GM18498 (cell line): ENCODE measurements at regions not wholly inside any gene's neighbourhood (a gene's known extent, or its start where the extent isn't known, plus 50 kb on each side); places are given as distances from the start of the nearest gene placed in this dataset.
"Not testable (repeated sequence)": the region's sequence is repeated elsewhere in the genome, so short reads cannot be mapped to it uniquely, and the experiment has no call there.

Experiments used
- ATAC-seq: cut with Tn5 transposase; IDR thresholded peaks from one replicate; pipeline ENCODE4 v1.9.1; 2021; ENCODE audit warnings: mild to moderate bottlenecking, moderate library complexity; ENCODE audit not compliant: unreplicated experiment

DNA sequence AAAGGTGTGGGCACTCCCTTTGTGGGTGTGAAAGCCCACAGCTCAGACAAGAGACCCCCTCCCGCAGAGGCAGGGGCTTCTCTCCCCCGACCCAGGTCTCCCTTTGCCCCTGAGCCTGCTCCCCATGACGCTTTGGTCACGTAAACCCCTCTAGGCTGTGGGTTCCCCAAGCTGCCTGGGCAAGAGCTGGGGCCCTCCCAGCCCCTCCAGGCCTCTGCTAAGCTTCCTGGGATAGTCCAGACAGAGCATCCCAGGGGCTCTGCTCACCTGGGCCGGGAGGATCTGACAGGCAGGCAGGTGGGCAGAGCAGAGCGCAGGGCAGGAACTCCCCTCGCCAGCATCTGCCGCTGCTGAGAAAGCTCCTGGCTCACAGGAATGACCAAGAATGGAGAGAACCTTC, 177.3 kb downstream of the BANP start:
- no peak for ATAC-seq

DNA sequence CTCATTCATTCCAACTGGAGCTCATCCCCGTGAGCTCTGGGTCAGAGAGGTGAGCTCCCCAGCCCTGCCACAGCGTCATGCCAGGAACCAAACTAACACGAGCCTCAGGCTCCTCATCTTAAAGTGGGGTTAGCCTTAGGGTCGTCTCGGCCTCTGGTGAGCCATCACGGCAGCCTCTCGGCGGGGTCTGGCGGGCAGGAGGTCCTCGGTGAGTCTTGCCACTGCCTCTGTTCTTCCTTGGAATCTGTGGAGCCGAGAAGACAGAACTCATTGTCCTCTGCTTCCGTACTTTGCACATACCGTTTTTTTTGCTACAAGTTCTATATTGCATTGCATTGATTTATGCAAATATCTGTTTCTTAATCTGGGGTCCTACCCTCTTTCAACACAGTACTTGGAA, 177.9 kb downstream of the BANP start:
- ATAC-seq: not testable (repeated sequence)

DNA sequence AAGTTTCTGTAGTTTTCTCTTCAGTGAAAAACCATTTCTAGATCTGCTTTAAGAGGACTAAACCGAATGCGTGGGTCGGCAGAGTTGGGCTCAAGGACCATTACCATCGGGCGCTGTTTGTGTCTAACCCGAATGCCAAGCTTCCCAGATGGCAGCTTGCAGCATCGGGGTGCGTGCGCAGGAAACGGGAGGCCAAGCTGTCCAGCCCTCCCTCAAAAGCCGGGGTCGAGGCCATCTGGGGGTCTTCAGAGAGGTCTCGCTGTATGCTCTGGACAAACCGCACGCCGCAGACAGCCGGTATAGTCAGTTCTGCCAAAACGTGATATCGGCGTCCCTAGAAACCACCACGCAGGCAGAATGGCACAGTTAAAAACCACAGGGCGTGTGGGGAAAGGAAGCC, 178.8 kb downstream of the BANP start:
- ATAC-seq: no peak

DNA sequence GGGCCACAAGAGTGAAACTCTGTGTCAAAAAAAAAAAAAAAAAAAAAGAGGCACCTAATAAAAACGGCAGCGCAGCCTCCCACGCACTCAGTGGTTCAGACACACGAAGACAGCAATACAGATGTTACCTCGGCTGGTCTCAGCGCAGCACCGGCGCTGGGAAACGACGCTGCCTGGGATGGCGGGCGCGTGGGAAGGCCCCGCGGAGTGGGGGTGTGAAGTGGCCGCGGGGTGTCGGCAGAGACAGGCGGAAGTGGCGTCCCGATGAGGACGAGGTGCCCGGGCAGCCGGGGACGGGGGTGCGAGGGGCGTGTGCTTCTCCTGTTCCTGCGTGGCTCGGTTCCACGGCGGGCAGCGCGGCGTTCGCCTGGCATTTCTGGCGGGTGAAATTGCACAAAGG, 179.4 kb downstream of the BANP start:
- no peak for ATAC-seq

DNA sequence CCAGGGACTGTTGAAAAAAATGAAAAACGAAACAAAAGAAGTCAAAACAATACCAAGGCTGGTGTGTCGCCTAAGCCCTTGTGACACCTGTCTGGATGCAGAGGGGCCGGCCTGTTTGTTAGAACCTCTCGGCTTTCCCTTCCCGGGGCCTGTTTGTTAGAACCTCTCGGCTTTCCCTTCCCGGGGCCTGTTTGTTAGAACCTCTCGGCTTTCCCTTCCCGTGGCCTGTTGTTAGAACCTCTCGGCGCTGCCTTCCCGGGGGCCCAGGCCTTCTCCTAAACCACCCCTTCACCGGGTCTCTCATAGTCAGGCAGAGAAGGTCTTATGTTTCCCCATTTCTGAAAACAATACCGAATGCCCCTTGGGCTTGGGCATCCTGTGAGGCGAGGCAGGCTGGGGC, 180.0 kb downstream of the BANP start:
- ATAC-seq: no peak

DNA sequence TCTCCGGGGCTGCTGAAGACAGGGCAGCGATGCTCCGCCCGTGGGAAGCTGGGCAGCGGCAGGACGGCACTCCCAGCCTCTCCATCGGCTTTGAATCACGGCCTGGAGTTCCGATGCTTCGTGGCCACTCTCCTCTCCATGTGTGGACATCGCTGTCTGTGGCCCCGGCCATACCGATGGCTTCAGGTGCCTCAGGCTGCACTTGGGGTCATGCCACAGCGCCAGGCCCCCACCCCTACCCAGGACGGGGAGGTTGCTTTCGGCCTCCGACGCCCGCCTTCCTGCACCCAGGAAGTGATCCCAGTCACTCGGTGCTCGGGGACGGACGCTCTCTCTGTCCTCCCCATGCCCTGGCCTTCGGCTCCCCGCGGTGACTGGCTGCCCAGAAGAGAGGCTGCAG, 180.7 kb downstream of the BANP start:
- ATAC-seq: no peak

DNA sequence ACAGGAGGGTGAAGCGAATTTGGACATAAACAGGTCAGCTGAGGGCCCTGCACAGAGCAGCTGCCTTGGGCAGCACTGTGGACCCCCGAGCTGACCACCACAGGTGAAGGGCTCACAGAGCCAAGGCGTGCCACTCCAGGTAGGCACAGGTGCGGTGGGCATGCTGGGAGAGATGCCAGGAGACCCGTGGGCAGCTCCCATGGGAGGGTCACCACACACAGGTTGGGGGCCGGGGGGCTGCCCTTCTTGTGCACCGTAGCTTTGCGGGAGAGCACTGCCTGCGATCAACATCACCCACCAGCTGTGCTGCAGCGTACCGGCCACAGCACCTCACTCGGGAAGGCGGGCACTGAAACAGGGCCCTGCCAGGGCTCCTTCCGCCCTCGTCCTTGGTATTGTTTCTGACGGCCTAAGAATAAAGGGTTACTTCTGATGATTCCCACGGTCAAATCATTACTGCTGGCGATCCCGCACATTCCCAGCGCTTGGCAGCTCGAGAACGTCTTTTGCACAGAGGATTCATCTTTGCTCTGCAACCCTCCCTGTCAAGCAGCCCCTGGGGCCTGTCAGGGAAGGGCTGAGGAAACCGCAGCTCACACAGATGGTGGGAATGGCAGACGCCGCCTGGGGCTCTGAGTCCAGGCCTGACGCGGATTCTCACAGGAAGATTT, 181.7 kb downstream of the BANP start:
- no peak for ATAC-seq

DNA sequence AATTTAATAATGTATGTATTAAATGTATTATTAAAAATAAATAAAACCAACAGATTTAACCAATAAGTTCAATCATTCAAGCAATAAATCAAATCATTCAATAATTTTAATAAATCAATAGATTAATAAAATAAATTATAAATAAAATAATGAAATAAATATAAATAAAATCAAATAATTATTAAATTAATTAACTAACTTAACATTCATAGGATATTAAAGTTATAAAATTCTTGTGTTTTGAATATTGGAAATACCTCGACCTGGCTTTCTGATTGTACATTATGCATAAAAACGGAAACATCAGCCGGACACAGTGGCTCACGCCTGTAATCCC, 182.2 kb downstream of the BANP start:
- ATAC-seq: no peak

DNA sequence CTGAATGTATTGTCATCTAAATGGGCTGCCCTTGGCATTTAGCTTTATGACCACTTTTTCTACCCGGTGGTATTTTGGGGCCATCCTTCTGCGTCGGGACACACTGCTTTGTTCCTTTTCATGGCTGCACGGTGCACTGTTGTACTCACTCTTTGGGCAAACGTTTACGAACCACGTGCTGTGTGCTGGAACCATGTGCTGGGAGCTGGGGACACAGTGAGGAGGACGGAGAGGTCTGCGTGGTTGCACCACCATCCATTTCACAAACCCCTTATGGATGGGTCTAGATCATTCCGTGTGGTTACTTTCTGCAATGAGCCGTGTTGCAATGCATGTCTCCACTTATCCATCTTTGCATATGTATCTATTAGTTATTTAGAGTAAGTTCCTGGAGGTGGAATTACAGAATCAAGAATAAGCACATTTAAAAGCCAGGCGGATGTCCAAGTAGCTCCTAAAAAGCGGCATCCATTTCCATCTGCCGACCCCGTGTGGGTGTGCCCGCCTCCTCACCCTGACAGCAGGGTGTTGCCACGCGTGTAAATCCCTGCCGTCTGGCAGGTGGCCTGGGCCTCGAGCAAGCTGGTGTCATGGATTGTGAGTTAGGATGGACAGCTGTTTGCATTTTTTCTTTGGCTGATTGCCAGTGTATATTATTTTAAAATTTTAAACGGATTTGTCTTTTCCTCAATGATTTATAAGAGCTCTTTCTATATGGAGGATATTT, 183.1 kb downstream of the BANP start:
- ATAC-seq: not testable (repeated sequence)

DNA sequence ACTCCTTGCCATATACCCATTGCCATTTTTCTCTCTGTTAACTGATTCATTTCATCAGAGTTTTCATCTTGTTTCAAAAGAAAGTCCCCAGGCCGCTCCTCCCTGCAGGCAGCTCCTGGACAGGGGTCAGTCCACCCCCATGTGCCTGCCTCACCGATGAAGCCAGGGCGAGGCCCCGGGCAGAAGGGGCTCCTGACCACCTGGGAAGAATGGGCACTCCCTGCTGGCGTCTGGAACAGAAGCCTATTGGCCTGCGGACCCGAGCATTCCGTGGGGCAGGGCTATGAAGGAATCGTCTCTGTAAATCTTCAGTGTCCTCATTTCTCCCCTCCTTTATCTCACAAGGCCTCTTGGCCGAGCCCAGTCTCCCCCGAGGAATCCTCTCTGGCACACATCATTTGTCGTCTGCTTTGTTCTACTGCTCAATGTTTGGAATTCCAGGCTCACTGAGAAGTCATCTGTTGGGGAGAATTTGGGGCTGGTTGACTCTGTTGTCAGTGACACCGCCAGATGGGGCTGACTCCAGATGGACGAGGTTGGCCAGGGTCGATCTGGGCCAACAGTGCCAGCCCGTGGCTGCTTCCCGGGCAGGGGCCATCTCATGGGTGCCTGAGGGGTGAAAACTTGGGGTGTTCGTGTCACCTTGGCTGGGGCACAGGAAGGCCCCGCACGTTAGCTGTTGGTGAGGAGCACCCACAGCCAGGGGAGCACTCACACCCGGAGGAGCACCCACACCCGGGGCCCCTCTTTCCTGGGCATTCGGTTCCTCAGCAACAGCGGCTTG, 183.9 kb downstream of the BANP start:
- not testable (repeated sequence) for ATAC-seq

DNA sequence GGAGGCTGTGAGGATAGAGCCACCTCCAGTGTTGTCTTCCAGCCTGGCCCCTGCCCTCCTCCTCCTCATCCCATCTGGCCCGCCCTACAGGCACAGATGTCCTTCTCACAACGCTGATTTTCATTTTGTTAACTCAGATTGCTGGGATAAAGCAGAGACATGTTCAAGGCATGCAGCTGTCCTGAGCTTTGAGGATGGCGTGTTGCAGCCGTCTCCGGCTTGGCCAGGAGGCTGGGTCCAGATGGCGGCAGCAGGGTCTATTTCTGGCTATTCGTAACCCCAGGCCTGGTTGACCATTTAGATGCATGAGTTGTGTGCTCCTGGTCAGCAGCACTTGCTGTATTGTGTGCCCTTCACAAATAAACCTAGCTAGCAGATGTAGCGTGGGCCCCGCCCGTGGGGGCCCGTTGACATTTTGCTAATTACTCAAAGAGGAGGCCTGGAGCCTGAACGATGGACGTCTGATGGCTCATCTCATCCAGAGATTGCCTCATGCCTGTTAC, 185.0 kb downstream of the BANP start:
- ATAC-seq: not testable (repeated sequence)

DNA sequence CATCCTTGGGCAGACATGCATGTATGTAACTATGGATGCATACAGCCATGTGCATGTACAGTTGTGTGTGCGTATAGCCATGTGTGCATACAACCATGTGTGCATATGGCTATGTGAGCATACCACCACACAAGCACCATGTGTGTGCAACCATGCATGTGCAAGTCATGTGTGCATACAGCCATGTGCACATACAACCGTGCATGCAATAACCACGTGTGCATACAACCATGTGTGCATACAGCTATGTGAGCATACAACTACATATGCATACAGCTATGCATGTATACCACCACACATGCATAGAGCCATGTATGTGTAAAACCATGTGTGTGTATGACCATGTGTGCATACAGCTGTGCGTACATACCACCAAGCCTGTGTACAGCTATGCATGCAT, 185.7 kb downstream of the BANP start:
- not testable (repeated sequence) for ATAC-seq

DNA sequence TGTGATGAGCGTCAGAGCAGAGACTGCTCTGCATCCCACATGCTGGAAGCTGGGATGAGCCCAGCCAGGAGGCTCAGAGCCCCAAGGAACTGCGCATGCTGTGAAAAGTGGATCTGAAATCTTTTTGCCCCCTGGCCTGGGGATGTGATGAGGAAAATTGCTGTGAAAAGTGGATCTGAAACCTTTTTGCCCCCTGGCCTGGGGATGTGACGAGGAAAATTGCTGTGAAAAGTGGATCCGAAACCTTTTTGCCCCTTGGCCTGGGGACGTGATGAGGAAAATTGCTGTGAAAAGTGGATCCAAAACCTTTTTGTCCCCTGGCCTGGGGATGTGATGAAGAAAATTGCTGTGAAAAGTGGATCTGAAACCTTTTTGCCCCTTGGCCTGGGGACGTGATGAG, 187.9 kb downstream of the BANP start:
- not testable (repeated sequence) for ATAC-seq

DNA sequence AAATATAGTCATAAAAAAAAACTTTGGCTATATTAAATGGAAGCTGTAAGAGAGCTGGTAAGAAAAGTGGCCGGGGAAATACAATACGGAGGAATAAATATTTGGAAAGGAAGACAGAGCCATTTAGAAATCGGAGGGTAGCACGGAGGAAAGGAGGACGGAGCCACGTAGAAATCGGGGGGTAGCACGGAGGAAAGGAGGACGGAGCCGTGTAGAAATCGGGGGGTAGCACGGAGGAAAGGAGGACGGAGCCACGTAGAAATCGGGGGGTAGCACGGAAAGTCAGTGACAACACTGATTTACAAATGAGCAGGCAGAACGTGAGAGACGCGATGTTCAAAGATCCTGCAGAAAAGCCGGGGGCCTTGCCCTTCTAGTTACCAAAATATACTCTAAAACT, 189.0 kb downstream of the BANP start:
- not testable (repeated sequence) for ATAC-seq

DNA sequence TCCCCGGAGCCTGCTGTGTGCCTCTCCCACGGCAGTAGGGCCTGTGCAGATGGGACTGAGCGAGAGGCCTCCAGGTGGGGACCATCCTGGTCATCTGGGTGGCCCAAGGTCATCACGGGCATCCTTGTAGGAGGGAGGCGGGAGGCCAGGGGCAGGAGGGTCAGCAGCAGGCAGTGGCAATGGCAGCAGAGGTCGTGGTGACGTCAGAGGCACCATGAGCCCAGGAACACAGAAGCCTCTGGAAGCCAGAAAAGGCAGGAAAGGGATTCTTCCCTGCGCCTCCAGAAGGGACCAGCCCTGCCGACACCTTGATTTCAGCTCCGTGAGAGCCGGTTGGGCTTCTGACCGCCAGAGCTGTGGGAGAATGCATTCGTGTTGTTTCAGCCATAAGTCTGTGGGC, 190.3 kb downstream of the BANP start:
- no peak for ATAC-seq

DNA sequence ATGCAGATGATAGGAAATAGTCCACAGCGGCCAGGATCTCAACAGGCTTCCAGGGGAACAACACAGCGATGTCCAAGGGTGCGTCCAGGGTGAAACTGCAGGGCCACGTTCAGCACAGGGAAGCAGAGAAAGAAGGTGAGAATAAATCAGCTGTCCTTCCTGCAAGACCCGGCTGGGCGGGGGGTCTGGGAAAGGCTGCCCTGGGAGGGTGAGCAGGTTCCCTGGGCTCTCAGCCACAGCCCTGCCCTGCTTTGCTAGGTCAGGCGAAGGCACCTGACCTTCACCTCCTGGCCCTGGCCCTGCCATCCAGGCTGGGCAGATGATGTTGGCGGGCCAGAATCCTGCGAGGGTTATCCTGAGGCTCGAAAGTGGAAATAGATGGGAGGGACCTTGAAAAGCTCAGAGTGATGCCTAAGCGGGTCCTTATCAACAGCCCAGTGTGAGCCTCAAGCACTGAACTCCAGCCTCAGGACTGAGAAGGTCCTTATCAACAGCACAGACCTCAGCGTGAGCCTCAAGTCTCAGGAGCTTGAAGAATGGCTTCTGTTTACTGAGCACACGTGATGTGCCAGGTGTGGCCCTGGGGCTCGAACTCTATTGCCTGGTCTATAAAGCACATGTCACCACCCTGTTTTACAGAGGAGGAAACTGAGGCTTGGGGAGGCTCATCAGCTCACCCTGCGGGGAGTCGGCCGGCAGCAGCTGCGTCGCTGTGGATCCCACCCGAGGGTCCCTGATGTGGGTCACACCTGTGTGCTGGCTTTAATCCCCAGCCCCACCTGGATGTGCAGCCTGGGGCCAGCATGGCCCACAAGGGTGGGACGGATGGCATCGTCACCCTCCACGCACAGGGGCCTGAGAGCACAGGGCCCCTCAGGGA, 191.1 kb downstream of the BANP start:
- not testable (repeated sequence) for ATAC-seq

DNA sequence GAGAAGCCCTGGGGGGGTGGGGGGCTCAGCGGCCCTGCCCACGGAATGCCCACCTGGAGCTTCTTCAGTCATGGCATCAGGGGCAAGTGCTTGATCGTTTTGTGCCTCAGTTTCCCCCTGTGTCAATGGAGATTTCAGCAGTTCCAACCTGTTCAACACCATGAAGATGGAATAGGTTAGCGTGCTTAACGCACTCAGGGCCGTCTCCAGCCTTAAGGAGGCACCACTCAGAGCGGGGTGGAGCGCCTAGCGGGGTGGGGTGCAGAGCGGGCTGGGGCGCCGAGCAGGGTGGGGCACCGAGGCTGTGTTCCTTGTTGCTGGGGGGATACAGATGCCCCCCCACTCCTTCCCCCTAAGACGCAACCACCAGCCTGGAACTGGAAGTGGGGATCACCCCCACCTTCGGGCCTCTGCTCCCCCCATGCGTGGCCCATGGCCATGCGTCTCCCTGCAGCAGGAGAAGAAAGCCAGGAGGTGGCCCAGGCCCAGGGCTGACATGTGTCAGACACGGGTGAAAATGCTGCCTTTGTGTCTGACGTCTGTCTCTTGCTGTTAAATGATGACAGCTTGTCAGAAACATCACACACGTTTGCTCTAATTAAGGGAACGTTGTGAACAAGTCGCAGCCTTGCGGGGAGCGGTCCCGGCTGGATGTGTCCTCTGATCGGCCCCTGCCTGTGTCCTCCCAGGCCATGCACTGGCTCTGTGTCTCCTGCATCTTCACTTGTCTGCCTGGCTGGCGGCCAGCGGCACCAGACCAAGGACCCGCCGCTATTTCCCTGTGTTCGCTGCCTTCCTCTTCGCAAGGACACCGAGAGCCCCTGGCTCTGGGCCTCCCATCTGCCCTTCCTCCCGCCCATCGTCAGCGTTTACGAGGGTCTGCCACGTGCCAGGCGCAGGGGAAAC, 192.1 kb downstream of the BANP start:
- ATAC-seq: not testable (repeated sequence)

DNA sequence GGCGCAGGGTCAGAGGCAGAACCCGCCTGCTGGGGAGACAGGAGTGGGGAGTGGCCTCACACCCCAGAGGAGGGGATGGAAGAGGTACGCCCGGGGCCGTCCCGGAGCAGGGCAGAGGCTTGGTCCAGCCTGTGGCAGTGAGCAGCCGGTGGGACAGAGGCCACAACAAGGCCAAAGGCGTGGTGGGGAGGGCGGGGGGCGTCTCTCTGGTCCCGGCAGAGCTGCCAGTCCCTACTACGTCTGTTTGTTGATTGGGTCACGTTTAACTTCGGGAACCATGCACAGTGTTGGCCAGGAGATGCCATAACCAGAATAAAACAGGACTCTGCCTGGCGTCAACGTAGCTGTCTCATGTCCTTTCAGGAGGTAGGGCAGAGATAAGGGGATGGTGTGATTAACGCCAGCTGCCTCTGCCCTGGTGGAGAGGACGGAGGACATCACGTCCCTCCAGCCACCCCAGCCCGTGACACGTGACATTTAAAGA, 192.8 kb downstream of the BANP start:
- ATAC-seq: no peak

DNA sequence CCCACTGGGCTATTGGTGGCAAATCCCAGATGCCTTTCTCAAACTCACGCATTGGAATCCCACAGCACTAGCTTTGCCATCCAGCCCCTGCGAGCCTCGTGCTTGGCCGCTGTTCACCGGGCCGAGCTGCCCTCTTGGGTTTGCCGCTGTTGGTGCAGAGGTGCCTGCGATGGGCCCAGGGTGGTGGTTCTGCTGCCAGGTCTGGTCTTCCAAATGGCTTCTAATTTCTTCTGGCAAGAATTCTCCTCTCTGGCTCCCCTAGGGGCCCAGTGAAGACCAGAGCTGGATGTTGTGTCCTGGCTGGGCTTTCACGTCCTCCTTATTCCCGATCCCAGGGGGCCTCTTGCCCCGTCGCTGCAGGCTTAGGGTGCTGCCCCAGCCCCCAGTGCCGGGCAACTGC, 194.1 kb downstream of the BANP start:
- ATAC-seq: not testable (repeated sequence)
